GM19468 (cell line): ENCODE measurements at regions not wholly inside any gene's neighbourhood (a gene's known extent, or its start where the extent isn't known, plus 50 kb on each side); places are given as distances from the start of the nearest gene placed in this dataset.
"Not testable (repeated sequence)": the region's sequence is repeated elsewhere in the genome, so short reads cannot be mapped to it uniquely, and the experiment has no call there.

Experiments used
- ATAC-seq: cut with Tn5 transposase; IDR thresholded peaks from one replicate; pipeline ENCODE4 v1.9.1; 2021; ENCODE audit warnings: mild to moderate bottlenecking, moderate library complexity, moderate number of reproducible peaks; ENCODE audit not compliant: unreplicated experiment; ENCODE audit errors: extremely low read depth

DNA sequence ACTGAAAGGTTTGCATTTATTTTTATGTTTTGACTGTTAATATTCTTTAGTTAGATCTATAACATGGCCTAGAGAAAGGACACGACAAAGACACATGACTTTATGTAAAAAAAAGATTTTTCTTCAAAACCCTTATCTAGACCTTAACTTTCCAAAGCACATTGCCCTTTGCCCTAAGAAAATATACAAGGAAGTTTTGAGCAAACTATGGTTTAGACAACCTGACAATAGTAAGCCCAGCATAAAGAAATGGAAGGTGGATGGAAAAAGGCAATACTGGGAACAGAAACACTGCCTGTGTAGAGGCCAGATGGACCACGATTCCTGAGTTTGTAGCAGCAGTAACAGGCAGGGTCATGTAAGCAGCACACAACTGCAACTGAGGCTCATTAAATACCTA is 724.0 kb downstream of the GALC start:
- no peak for ATAC-seq

- no peak for ATAC-seq
Measured at GRCh38 chr14:87264796-87265195, 728.2 kb downstream of the GALC start.

DNA sequence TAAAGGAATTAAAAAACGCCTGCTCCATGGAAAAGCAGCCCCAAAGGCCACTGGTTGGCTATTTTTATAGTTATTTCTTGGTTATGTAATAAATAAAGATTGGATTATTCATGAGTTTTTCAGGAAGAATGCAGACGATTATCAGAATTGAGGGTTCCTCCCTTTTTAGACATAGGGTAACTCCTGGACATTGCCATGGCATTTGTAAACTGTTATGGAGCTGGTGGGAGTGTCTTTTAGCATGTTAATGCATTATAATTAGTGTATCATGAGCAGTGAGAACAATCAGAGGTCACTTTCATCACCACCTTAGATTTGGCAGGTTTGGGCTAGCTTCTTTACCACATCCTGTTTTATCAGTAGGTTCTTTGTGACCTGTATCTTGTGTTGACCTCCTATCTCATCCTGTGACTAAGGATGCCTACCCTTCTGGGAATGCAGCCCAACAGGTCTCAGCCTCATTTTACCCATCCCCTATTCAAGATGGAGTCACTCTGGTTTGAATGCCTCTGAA is 728.7 kb downstream of the GALC start:
- no peak for ATAC-seq

GRCh38 chr14:87261621-87262020 is 731.4 kb downstream of the GALC start:
- no peak for ATAC-seq

- ATAC-seq: no peak
Measured at GRCh38 chr14:87260460-87260859, 732.5 kb downstream of the GALC start.

GRCh38 chr14:87257421-87257820 is 735.6 kb downstream of the GALC start:
- no peak for ATAC-seq

DNA sequence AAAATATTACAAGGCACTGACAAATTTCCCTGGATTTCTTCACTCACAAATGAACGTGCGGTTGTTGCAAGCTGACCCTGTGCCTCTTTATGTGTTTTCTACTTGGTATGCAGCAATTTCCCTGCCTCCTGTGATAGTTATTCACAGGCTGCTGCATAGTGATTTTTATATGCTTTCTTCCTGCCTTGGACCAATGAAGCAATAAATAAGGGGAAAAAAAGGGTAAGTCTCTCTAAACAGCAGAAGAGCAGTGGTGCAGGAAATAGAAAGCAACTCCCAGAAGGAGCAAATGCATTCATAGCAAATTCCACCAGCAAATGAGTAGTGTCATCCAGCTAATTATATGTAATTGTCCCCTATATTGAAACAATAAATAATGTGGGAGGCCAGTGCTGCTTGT is 737.9 kb downstream of the GALC start:
- no peak for ATAC-seq

DNA sequence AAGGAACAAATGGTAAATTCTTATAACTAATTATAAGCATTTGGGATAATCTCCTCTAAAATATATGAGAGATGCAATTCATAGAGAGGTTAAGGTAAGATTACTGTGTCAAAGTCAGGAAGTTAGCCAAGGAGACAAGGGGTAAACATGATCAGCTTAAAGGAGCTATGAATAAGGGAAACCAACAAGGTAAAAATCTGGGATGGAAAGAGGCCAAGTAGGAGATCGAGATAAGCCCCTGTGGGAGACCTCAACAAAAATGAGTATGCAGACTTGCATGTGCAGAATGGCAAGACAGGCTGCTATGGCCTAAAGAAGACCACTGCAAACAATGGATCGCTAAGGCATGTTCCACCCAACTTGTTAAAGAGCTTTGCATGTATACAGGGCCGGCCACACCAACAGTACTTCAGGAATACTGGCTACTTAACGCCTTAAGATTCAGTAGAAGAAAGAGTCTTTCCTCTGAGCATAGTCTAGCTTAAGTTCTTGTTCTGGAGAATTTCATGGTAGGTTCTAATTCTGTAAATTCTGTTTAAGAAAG is 738.6 kb downstream of the GALC start:
- ATAC-seq: no peak

- ATAC-seq: not testable (repeated sequence)
Measured at GRCh38 chr14:87253791-87254190, 739.2 kb downstream of the GALC start.

DNA sequence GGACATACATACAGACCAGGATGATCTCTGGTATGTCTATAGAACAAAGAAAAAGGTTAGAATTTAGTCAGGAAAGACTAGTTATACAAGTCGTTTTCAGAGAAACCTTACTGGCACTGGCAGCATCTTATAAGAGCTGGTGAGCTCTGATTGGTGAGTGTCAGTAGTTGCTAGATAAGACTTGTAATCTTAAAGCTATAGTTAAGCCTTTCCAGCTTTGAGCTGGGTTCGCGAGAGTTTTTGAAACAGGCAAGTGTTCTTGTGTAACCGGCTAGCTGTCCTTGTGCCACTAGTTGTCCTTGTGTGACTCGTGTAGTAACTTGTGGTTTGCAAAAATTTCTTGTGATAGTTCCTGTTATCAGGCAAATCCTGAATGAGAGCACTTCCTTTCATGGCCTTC is 740.9 kb downstream of the GALC start:
- ATAC-seq: no peak

DNA sequence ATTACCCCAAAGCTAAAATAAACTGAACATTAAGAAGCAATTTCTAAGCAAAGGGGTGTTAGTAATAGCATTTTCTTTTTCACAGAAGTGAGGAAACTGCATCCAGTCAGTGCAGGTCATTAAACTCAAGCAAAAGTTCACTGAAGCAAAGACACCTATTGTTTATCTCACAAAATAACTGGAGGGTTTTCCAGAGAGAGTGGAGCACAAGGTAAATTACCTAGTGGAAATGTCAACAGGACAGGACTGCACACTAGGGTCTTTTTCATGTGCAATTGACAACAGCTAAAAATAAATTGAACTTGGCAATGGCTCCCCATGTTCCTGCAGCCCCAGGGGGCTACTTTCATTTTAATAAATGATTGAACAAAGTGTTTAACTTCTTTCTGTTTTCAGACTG is 742.0 kb downstream of the GALC start:
- ATAC-seq: no peak

- ATAC-seq: no peak
Measured at GRCh38 chr14:87241018-87241768, 751.8 kb downstream of the GALC start.

DNA sequence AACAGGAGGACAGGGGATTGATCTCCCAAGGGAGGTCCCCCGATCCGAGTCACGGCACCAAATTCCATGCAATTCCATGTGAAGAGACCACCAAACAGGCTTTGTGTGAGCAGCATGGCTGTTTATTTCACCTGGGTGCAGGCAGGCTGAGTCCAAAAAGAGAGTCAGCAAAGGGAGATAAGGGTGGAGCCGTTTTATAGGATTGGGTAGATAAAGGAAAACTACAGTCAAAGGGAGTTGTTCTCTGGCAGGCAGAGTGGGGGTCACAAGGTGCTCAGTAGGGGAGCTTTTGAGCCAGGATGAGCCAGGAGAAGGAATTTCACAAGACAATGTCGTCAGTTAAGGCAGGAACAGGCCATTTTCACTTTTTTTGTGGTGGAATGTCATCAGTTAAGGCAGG is 752.7 kb downstream of the GALC start:
- ATAC-seq: not testable (repeated sequence)

DNA sequence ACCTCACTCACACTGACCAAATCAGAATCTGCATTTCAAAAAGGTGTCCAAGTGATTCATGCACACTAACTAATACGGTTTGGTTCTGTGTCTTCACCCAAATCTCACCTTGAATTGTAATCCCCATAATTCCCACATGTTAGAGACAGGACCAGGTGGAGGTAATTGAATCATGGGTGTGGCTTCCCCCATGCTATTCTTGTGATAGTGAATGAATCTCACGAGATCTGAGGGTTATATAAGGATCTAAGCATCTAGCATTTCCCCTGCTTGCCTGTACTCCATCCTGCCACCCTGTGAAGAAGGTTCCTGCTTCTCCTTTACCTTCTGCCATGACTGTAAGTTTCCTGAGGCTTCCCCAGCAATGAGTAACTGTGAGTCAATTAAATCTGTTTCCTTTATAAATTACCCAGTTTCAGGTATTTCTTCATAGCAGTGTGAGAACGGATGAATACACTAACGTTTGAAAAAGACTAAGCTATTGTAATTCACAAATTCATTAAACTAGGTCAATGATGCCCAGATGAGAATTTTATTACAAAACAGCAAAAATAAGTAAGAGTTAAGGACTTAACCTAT is 759.1 kb downstream of the GALC start:
- no peak for ATAC-seq

- ATAC-seq: no peak
Measured at GRCh38 chr14:87233266-87233665, 759.7 kb downstream of the GALC start.

DNA sequence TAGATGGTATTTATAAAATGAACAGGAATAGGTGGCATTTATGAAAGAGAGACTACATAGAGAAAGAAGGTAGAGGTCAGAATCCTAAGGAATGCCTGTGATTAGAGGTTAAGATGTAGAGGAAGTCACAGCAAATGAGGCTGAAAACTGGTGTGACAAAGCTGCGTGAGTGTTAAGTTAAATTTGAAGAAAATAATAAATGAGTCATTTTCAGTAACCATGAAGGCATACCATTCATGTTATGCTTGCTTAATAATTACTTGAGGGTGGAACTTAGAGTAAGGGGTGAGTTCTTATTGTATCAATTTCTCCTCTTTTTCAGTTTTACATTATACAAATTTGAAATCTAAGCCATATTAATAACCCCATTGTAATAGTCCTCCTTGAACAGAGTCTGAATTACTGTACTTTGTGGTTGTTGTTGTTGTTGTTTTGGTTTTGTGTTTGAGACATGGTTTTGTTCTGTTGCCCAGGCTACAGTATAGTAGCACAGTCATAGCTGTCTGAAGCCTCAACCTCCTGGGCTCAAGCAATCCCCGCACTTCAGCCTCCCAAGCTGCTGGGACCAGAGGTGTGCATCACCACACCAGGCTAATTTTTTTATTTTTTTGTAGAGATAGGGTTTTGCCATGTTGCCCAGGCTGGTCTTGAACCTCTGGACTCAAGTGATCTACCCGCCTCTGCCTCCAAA is 761.5 kb downstream of the GALC start:
- ATAC-seq: no peak

DNA sequence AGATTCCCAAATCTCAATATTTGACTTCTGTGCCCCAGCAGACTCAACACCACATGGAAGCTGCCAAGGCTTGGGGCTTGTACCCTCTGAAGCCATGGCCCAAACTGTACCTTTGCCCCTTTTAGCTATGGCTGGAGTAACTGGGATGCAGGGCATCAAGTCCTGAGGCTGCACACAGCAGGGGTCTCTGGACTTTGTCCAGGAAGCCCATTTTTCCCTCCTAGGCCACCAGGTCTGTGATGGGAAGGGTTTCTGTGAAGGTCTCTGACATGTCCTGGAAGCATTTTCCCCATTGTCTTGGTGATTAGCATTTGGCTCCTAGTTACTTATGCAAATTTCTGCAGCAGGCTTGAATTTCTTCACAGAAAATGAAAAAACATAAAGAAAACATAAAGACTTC is 762.3 kb downstream of the GALC start:
- ATAC-seq: no peak

- no peak for ATAC-seq
Measured at GRCh38 chr14:87229131-87229530, 763.9 kb downstream of the GALC start.

- ATAC-seq: no peak
Measured at GRCh38 chr14:87217023-87217422, 776.0 kb downstream of the GALC start.

- ATAC-seq: no peak
Measured at GRCh38 chr14:87214558-87214957, 778.4 kb downstream of the GALC start.

DNA sequence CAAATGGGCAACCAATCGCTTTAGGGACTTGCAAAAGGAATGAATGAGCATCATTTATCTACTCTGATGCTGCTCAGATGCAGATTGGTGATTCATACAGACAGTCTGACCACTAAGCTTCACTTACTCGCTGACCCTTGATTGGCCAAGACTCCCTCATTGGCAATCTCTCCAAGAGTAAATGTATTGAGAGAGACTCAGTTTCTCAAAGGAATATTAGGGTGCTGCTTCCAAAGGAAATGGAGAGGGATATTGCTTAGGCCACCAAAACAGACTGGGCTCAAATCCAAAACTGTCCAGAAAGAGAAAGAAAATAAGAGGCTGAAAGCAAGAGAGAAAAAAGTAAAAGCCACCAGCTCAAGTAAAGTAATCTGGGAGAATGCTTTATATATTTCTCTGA is 785.2 kb downstream of the GALC start:
- no peak for ATAC-seq
